ENCODE measurements at regions not wholly inside any gene's neighbourhood (a gene's known extent, or its start where the extent isn't known, plus 50 kb on each side); places are given as distances from the start of the nearest gene placed in this dataset.

GRCh38 chr4:106690487-106690886 is 321.9 kb upstream of the GIMD1 start:
- TF ChIP-seq, protein P1, sequence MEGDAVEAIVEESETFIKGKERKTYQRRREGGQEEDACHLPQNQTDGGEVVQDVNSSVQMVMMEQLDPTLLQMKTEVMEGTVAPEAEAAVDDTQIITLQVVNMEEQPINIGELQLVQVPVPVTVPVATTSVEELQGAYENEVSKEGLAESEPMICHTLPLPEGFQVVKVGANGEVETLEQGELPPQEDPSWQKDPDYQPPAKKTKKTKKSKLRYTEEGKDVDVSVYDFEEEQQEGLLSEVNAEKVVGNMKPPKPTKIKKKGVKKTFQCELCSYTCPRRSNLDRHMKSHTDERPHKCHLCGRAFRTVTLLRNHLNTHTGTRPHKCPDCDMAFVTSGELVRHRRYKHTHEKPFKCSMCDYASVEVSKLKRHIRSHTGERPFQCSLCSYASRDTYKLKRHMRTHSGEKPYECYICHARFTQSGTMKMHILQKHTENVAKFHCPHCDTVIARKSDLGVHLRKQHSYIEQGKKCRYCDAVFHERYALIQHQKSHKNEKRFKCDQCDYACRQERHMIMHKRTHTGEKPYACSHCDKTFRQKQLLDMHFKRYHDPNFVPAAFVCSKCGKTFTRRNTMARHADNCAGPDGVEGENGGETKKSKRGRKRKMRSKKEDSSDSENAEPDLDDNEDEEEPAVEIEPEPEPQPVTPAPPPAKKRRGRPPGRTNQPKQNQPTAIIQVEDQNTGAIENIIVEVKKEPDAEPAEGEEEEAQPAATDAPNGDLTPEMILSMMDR (IDR thresholded peaks at IDR 0.05; ENCODE audit: low read depth, low read length): no peak
- DNase-seq (ENCODE audit: low read depth in 2 of 2): peak in 1 of 2 donors; percentile 75
- no peak overlapping the region for H3K4me3 ChIP-seq (replicated peaks in 1 of 2; ENCODE audit: low read depth in 2 of 2, low read length in 2 of 2)

- TF ChIP-seq, protein P1 (IDR thresholded peaks at IDR 0.05; ENCODE audit: low read depth, low read length): no peak
- peak in 1 of 2 donors; percentile 80 for DNase-seq (ENCODE audit: low read depth in 2 of 2)
- no peak overlapping the region for H3K4me3 ChIP-seq (replicated peaks in 1 of 2; ENCODE audit: low read depth in 2 of 2, low read length in 2 of 2)
Measured at GRCh38 chr4:106687026-106687425, 318.4 kb upstream of the GIMD1 start.

DNA sequence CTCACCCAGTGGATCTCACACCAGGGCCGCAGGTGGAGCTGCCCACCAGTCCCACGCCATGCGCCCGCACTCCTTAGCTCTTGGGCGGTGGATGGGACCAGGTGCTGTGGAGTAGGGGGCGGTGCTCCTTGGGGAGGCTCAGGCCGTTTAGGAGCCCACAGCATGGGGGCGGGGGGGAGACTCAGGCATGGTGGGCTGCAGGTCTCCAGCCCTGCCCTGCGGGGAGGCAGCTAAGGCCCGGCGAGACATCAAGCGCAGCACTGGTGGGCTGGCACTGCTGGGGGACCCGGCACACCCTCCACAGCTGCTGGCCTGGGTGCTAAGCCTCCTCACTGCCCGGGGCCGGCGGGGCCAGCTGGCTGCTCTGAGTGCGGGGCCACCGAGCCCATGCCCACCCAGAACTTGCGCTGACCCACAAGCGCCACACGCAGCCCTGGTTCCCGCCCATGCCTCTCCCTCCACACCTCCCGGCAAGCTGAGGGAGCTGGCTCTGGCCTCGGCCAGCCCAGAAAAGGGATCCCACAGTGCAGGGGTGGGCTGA is 312.9 kb upstream of the GIMD1 start:
- TF ChIP-seq, protein P1 (IDR thresholded peaks at IDR 0.05; ENCODE audit: low read depth, low read length): no peak
- no peak for DNase-seq (ENCODE audit: low read depth in 2 of 2)
- H3K4me3 ChIP-seq (replicated peaks in 1 of 2; ENCODE audit: low read depth in 2 of 2, low read length in 2 of 2): no peak overlapping the region

DNA sequence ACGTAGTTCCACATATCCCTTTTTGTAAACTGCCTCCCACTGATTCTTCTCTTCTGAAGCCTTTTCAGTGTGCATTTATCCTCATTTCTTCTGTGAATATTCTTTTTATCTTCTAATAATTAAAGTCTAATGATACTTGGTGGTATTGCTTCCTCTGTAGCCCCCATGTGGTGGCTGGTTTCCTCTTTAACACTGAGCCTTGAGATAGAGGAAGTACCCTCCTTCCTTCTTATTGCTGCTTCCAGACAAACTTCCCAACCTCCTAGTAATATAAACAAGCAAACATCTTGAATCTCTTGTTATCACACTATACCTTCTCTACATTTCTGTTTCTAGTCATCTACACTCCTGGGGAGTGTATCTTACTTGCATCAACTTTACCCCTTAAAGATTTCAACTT is 310.5 kb upstream of the GIMD1 start:
- DNase-seq (ENCODE audit: low read depth in 2 of 2): no peak
- TF ChIP-seq, protein P1 (IDR thresholded peaks at IDR 0.05; ENCODE audit: low read depth, low read length): no peak
- no peak overlapping the region for H3K4me3 ChIP-seq (replicated peaks in 1 of 2; ENCODE audit: low read depth in 2 of 2, low read length in 2 of 2)

- H3K4me3 ChIP-seq (replicated peaks in 1 of 2; ENCODE audit: low read depth in 2 of 2, low read length in 2 of 2): no peak overlapping the region
- TF ChIP-seq, protein P1 (IDR thresholded peaks at IDR 0.05; ENCODE audit: low read depth, low read length): no peak
- DNase-seq (ENCODE audit: low read depth in 2 of 2): no peak
Measured at GRCh38 chr4:106677213-106677612, 308.6 kb upstream of the GIMD1 start.

DNA sequence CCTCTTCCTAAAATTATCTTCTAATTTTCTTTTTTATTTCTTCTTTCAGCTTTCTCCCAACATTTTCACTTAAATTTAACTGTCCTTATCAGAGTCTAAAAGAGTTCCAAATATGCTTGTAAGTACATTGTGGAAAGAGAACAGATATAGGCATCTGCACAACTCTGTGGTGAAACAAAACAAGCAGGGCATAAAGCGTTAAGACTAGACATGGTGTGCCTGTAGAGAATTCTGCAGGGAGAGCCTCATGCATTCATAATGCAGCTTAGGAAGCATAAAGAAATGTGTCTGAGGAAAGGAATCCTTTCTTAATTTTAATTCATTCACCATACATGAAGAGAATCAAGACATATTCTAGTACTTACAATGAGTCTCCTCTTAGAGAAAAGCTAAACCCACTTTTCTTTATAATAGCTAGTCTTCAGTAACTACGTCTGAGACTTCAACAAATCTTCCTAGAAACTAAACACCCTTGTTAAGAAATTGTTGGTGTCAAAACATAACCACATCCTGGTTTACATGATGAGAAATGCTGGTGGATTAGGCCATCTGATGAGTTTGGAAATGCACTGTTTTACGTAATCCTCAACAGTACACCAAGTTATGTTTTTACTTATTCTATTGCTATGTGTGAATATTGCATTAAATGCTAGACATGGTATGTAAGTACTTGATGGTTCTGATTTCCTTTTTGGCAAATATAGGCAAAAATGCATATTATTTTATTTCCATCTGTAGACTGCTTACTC is 307.8 kb upstream of the GIMD1 start:
- TF ChIP-seq, protein P1 (IDR thresholded peaks at IDR 0.05; ENCODE audit: low read depth, low read length): no peak
- no peak overlapping the region for H3K4me3 ChIP-seq (replicated peaks in 1 of 2; ENCODE audit: low read depth in 2 of 2, low read length in 2 of 2)
- DNase-seq (ENCODE audit: low read depth in 2 of 2): peak; percentile 5 to 90

Measured in cardiac fibroblast (primary cell).